GM12878 (cell line): ENCODE measurements at regions not wholly inside any gene's neighbourhood (a gene's known extent, or its start where the extent isn't known, plus 50 kb on each side); places are given as distances from the start of the nearest gene placed in this dataset.

ENCODE experiments used
- ATAC-seq: fragments of 200-7000 bp; cut with Tn5 transposase; 3 replicates; pipeline ENCODE4 v1.9.1; 2020; ENCODE audit warnings: mild to moderate bottlenecking, moderate library complexity
- BruUV-seq: library from RNA; stranded (reverse); fragments of 400-500 nt; replicated peaks from 2 replicates; lab custom pipeline; 2021; lab: Mats Ljungman, UMichigan
- CTCF ChIA-PET: fragments of 300-600 bp; sonication (Branson Sonifier 250); formaldehyde crosslinking; extraction: SDS; loops from one replicate; lab custom pipeline; 2021; ENCODE audit warnings: inconsistent platforms; lab: Yijun Ruan, JAX
- POLR2A ChIA-PET: fragments of 350-600 bp; formaldehyde crosslinking; extraction: SDS; loops from one replicate; lab custom pipeline; 2021; ENCODE audit warnings: inconsistent platforms; lab: Charles Lee
- RAD21 ChIA-PET: fragments of 300-600 bp; sonication (Branson Sonifier 250); formaldehyde crosslinking; loops from one replicate; lab custom pipeline; 2023; ENCODE audit warnings: antibody characterized with exemption; ENCODE audit not compliant: unreplicated experiment; lab: Charles Lee
- SMC1A ChIA-PET: fragments of 300-600 bp; sonication (Branson Sonifier 250); formaldehyde crosslinking; loops from one replicate; lab custom pipeline; 2023; ENCODE audit not compliant: unreplicated experiment, uncharacterized antibody; lab: Charles Lee
- DNase-seq: peaks from one replicate; pipeline ENCODE4 v3.0.0-alpha.2; 2011; ENCODE audit warnings: low read depth, low spot score
- FAIRE-seq: peaks from 3 replicates; lab custom pipeline; 2011; peaks lifted over from hg19 to GRCh38; lab: Jason Lieb, UNC
- H2AFZ ChIP-seq: 2 replicates; pipeline ENCODE4 v1.6.0; 2011; ENCODE audit warnings: low read depth, low read length, control low read depth; ENCODE audit not compliant: control insufficient read depth
- H3K27ac ChIP-seq: 2 replicates; pipeline ENCODE4 v1.5.1; 2011; ENCODE audit warnings: control low read depth; ENCODE audit not compliant: control insufficient read depth, insufficient read depth
- H3K27me3 ChIP-seq, 2 experiments: replicated peaks in 1 of 2; 2 replicates each; pipeline versions ENCODE4 v1.6.0 to v1.6.1; 2011; ENCODE audit warnings: low read length in 1 of 2; ENCODE audit not compliant: control insufficient read depth in 2 of 2, insufficient read depth in 2 of 2
- H3K36me3 ChIP-seq, 2 experiments: 2 replicates each; pipeline ENCODE4 v1.5.1; 2011; ENCODE audit warnings: low read length in 1 of 2; ENCODE audit not compliant: control insufficient read depth in 2 of 2, insufficient read depth in 2 of 2
- H3K4me1 ChIP-seq: 2 replicates; pipeline ENCODE4 v1.6.1; 2011; ENCODE audit warnings: mild to moderate bottlenecking, low read length, moderate library complexity, mixed read lengths; ENCODE audit not compliant: control insufficient read depth, insufficient read depth
- H3K4me2 ChIP-seq: 2 replicates; pipeline ENCODE4 v1.6.0; 2011; ENCODE audit warnings: control low read depth; ENCODE audit not compliant: control insufficient read depth, insufficient read depth
- H3K4me3 ChIP-seq: fragments of 200-600 bp; sonication (generic); 2 replicates; pipeline ENCODE4 v1.5.1; 2016
- H3K79me2 ChIP-seq: 2 replicates; pipeline ENCODE4 v1.6.0; 2011; ENCODE audit warnings: low read length; ENCODE audit not compliant: control insufficient read depth, insufficient read depth
- H3K9ac ChIP-seq: 2 replicates; pipeline ENCODE4 v1.8.0; 2011; ENCODE audit warnings: low read length, control low read depth, mixed read lengths; ENCODE audit not compliant: control insufficient read depth, insufficient read depth
- H3K9me3 ChIP-seq: replicated peaks from 3 replicates; pipeline ENCODE4 v1.5.1; 2011; ENCODE audit warnings: mild to moderate bottlenecking, low read length; ENCODE audit not compliant: control insufficient read depth, insufficient read depth
- H4K20me1 ChIP-seq: 2 replicates; pipeline ENCODE4 v1.6.0; 2011; ENCODE audit not compliant: control insufficient read depth, insufficient read depth
- ESRRA ChIP-seq: IDR thresholded peaks from 2 replicates; pipeline ENCODE4 v1.6.1; 2012; ENCODE audit warnings: mild to moderate bottlenecking, low read length, improper control_type of control experiment
- PML ChIP-seq: IDR thresholded peaks from 2 replicates; pipeline ENCODE4 v1.6.1; 2012; ENCODE audit warnings: low read length, inconsistent platforms
- SIX5 ChIP-seq: IDR thresholded peaks from 2 replicates; pipeline ENCODE4 v1.6.1; 2011; ENCODE audit warnings: mild to moderate bottlenecking, low read depth, low read length, moderate library complexity; ENCODE audit not compliant: severe bottlenecking
- SP1 ChIP-seq: IDR thresholded peaks from one replicate; pipeline ENCODE4 v1.6.1; 2011; ENCODE audit warnings: low read depth, low read length
- TCF7 ChIP-seq: IDR thresholded peaks from 2 replicates; pipeline ENCODE4 v1.6.1; 2014; ENCODE audit warnings: antibody characterized with exemption, borderline replicate concordance
- WGBS: methylation state at CpG from one replicate; pipeline ENCODE4 v1.1.6; 2016; ENCODE audit warnings: low lambda C conversion rate; ENCODE audit not compliant: insufficient replicate concordance, insufficient coverage; ENCODE audit errors: missing lambda C conversion rate; 5-methylcytosine and 5-hydroxymethylcytosine counted together
- in situ Hi-C: fragments of 300-500 bp; cut with MboI; formaldehyde crosslinking; loops from 9 replicates; pipeline ENCODE4 v1.14.3; 2018; ENCODE audit warnings: mixed read lengths
- intact Hi-C: fragments of 100-400 bp; cut with micrococcal nuclease; formaldehyde crosslinking; loops from one replicate; pipeline ENCODE4 v1.14.2; 2022; ENCODE audit not compliant: unreplicated experiment
- TF ChIP-seq, protein P1 (sequence below): fragments of 450-650 bp; IDR thresholded peaks from 2 replicates; pipeline ENCODE4 v1.6.1; 2018; ENCODE audit warnings: borderline replicate concordance, mild to moderate bottlenecking; ENCODE audit not compliant: partially characterized antibody
- TF ChIP-seq, protein P2 (sequence below): IDR thresholded peaks from 2 replicates; pipeline ENCODE4 v1.6.1; 2011; ENCODE audit warnings: low read depth, mild to moderate bottlenecking, low read length, moderate library complexity, borderline replicate concordance; ENCODE audit errors: extremely low read depth
- TF ChIP-seq, protein P3 (sequence below): fragments of 150-350 bp; IDR thresholded peaks from 2 replicates; pipeline ENCODE4 v1.6.1; 2014; ENCODE audit warnings: mild to moderate bottlenecking, low read depth, low read length

DNA sequence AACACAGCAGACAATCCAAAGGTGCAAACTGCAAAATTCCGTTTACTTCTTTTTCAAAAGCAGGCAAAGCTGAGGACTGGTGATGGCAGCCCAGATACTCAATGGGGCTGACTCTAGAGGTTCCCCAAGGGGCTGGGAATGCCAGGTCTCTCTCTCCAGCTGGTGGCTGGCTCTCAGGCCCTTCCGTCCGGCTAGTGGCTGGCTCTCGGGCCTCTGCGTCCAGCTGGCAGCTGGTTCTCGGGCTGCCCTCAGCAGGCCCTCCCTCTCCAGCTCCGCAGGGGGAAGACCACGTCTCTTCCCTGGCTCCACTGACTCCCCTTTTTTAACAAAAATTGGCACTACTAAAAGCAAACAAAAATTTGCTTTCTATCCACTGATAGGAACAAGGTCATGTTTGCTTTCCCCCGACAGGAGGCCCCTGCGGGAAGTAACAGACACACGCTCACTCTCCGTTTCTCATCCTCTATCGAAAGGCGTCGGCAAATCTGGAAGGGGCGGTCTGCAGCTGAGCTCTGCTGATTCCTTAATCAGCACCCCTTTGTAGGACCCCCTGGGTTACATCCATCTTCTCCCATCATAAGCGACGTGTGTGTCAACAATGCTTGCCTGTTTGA is 381.4 kb downstream of the BRD1 start (continued):
- TF ChIP-seq, protein P1, sequence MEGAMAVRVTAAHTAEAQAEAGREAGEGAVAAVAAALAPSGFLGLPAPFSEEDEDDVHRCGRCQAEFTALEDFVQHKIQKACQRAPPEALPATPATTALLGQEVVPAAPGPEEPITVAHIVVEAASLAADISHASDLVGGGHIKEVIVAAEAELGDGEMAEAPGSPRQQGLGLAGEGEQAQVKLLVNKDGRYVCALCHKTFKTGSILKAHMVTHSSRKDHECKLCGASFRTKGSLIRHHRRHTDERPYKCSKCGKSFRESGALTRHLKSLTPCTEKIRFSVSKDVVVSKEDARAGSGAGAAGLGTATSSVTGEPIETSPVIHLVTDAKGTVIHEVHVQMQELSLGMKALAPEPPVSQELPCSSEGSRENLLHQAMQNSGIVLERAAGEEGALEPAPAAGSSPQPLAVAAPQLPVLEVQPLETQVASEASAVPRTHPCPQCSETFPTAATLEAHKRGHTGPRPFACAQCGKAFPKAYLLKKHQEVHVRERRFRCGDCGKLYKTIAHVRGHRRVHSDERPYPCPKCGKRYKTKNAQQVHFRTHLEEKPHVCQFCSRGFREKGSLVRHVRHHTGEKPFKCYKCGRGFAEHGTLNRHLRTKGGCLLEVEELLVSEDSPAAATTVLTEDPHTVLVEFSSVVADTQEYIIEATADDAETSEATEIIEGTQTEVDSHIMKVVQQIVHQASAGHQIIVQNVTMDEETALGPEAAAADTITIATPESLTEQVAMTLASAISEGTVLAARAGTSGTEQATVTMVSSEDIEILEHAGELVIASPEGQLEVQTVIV, result no peak

DNA sequence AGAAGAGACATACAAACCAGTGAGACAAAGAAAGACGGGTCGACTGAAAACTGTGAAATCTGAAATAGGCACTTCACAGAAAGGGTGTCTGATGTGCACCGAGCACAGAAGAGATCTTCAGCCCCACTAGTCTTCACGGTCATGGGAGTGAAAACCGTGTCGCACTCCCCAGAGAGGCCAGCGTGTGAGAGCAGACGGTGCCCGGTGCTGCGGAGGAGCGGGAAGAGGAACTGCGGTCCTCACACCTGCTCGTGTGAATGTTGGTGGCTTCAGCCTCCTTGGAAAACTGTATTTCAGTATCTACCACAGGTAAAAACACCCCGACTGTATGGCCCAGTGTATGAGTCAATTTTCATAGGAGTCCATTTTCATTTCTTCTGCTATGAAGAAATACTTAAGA is 382.9 kb downstream of the BRD1 start:
- H3K79me2 ChIP-seq, result no peaks in the 10 kb centered on the region
- WGBS, result 69% methylated on average over 14 of the region's 14 CpGs
- BruUV-seq, result no TSS peak
- H3K4me2 ChIP-seq, result no peak overlapping the region
- H3K4me3 ChIP-seq, result no peak overlapping the region
- DNase-seq (no peak), ATAC-seq (no peak), FAIRE-seq (no peak)
- H2AFZ ChIP-seq, result no peak overlapping the region
- no peaks in the 10 kb centered on the region for H3K4me1 ChIP-seq
- H3K36me3 ChIP-seq, result no peaks in the 10 kb centered on the region
- intact Hi-C loops (no loop called here), in situ Hi-C loops (no loop called here)
- no peak for TF ChIP-seq TCF7
- no peak for TF ChIP-seq ESRRA
- TF ChIP-seq, protein P2, sequence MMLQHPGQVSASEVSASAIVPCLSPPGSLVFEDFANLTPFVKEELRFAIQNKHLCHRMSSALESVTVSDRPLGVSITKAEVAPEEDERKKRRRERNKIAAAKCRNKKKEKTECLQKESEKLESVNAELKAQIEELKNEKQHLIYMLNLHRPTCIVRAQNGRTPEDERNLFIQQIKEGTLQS, result no peak
- TF ChIP-seq PML, result no peak
- no peak for TF ChIP-seq SP1
- TF ChIP-seq, protein P3, sequence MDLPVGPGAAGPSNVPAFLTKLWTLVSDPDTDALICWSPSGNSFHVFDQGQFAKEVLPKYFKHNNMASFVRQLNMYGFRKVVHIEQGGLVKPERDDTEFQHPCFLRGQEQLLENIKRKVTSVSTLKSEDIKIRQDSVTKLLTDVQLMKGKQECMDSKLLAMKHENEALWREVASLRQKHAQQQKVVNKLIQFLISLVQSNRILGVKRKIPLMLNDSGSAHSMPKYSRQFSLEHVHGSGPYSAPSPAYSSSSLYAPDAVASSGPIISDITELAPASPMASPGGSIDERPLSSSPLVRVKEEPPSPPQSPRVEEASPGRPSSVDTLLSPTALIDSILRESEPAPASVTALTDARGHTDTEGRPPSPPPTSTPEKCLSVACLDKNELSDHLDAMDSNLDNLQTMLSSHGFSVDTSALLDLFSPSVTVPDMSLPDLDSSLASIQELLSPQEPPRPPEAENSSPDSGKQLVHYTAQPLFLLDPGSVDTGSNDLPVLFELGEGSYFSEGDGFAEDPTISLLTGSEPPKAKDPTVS, result no peak
- no peak for TF ChIP-seq SIX5
- no peaks in the 10 kb centered on the region for H4K20me1 ChIP-seq
- SMC1A ChIA-PET, result no interaction called here
- H3K9me3 ChIP-seq, result no peaks in the 10 kb centered on the region; the same call in 2 of the 3 replicates
- H3K9ac ChIP-seq, result no peak overlapping the region
- RAD21 ChIA-PET, result no interaction called here
- H3K27ac ChIP-seq, result no peak overlapping the region
- POLR2A ChIA-PET, result no interaction called here
- CTCF ChIA-PET, result no interaction called here
- no peaks in the 10 kb centered on the region for H3K27me3 ChIP-seq
